ENCODE measurements at regions not wholly inside any gene's neighbourhood (a gene's known extent, or its start where the extent isn't known, plus 50 kb on each side); places are given as distances from the start of the nearest gene placed in this dataset.

GRCh38 chr2:186992597-186992996, 143.6 kb upstream of the ZSWIM2 start:
- no peak for TF ChIP-seq CTCF (IDR thresholded peaks at IDR 0.05; ENCODE audit: insufficient read depth, low read length)
- TF ChIP-seq GABPA (IDR thresholded peaks at IDR 0.05; ENCODE audit: low read depth), result no peak
- TF ChIP-seq POLR2AphosphoS5 (IDR thresholded peaks at IDR 0.05; ENCODE audit: low read depth), result no peak
- no peak for TF ChIP-seq SPI1 (IDR thresholded peaks at IDR 0.05; ENCODE audit: borderline replicate concordance, low read depth)
